ENCODE measurements at regions not wholly inside any gene's neighbourhood (a gene's known extent, or its start where the extent isn't known, plus 50 kb on each side); places are given as distances from the start of the nearest gene placed in this dataset.

GRCh38 chr15:69666441-69666882 lies 213.8 kb downstream of the RPLP1 start:
- H3K79me2 ChIP-seq (ENCODE audit: low read depth) = no peaks in the 10 kb centered on the region
- H3K9me2 ChIP-seq (ENCODE audit: insufficient read depth) = no peaks in the 10 kb centered on the region
- no peak overlapping the region for H3K4me2 ChIP-seq
- H3K4me1 ChIP-seq (replicated peaks; ENCODE audit: insufficient read depth) = peaks cover 17% of the 10 kb centered on the region
- ChIA-PET POLR2A (ENCODE audit: unreplicated experiment) (no interaction called here), CTCF (interaction anchor here (0.8 kb wide), 1 partner anchor 1694 kb away, joined by 6 read pairs; no protein-coding TSS in a partner anchor)
- intact Hi-C loops (cut with micrococcal nuclease; ENCODE audit: unreplicated experiment) = no loop called here
- no peak for TF ChIP-seq EZH2 (IDR thresholded peaks at IDR 0.05; ENCODE audit: low read depth)
- TF ChIP-seq, protein P1, sequence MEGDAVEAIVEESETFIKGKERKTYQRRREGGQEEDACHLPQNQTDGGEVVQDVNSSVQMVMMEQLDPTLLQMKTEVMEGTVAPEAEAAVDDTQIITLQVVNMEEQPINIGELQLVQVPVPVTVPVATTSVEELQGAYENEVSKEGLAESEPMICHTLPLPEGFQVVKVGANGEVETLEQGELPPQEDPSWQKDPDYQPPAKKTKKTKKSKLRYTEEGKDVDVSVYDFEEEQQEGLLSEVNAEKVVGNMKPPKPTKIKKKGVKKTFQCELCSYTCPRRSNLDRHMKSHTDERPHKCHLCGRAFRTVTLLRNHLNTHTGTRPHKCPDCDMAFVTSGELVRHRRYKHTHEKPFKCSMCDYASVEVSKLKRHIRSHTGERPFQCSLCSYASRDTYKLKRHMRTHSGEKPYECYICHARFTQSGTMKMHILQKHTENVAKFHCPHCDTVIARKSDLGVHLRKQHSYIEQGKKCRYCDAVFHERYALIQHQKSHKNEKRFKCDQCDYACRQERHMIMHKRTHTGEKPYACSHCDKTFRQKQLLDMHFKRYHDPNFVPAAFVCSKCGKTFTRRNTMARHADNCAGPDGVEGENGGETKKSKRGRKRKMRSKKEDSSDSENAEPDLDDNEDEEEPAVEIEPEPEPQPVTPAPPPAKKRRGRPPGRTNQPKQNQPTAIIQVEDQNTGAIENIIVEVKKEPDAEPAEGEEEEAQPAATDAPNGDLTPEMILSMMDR (conservative IDR thresholded peaks at IDR 0.05) = no peak
- H3K36me3 ChIP-seq (ENCODE audit: low read depth) = no peaks in the 10 kb centered on the region
- no peaks in the 10 kb centered on the region for H3K27me3 ChIP-seq (ENCODE audit: insufficient read depth, low read depth)
- DNase-seq = no peak
- no peaks in the 10 kb centered on the region for H4K20me1 ChIP-seq (ENCODE audit: insufficient read depth)
- BruUV-seq (replicated peaks) = no TSS peak
- H2AFZ ChIP-seq = no peak overlapping the region
- H3K27ac ChIP-seq = no peak overlapping the region
- H3K9me3 ChIP-seq (ENCODE audit: insufficient read depth, low read depth) = no peaks in the 10 kb centered on the region
- no peaks in the 10 kb centered on the region for H3F3A ChIP-seq (ENCODE audit: insufficient read depth, low read depth)
- H3K4me3 ChIP-seq = no peak overlapping the region

DNA sequence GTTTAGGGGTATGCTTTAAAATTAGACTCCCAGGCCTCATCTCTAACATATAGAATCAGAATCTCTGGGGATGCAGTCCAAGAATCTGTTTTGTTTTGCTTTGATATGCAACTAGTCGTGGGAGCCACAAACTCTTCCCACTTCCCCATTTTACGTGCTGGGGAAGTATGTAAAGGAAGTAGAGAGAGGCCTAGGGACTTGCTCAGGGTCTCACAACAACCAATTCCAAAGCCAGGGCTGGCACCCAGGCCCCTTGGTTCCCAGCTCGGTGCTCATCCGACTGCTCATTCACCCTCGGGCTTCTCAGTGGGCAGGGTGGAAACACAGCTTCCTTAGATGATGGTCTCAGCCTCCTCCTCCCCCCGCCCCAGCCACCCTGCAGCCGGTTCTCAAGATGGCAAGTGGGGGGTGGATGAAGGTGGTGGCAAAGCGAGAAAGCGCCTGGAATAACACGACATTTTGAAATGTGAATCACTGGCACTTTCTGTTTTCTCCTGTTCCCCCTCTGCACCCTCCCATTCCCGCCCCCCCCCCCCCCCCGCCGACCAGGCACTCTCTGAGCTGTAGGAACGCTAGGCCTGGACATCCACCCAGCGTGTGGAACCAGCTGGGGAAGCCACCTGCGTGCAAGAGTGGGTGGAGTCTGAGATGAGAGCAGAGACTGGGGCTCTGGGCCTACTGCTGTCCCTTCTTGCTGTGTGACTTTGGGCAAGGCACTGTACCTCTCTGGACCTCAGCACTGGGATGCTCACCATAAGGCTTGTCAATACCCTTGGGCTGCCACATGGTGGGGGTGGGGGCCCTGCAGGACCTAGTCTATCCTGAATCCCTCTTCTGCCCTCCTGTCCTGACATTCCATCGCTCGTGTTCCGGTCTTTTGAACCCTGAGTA lies 214.5 kb downstream of the RPLP1 start:
- Histone ChIP-seq H4K20me1 (ENCODE audit: insufficient read depth) (no peaks in the 10 kb centered on the region), H3K79me2 (ENCODE audit: low read depth) (no peaks in the 10 kb centered on the region), H3F3A (ENCODE audit: insufficient read depth, low read depth) (no peaks in the 10 kb centered on the region), H3K9me3 (ENCODE audit: insufficient read depth, low read depth) (no peaks in the 10 kb centered on the region), H3K4me3 (no peak overlapping the region), H2AFZ (no peak overlapping the region), H3K4me1 (replicated peaks; ENCODE audit: insufficient read depth) (peaks cover 15% of the 10 kb centered on the region), H3K27me3 (ENCODE audit: insufficient read depth, low read depth) (no peaks in the 10 kb centered on the region), H3K4me2 (no peak overlapping the region), H3K27ac (no peak overlapping the region), H3K9me2 (ENCODE audit: insufficient read depth) (no peaks in the 10 kb centered on the region), H3K36me3 (ENCODE audit: low read depth) (no peaks in the 10 kb centered on the region)
- CTCF ChIA-PET = interaction anchor here (0.6 to 0.8 kb wide), 2 partner anchors 147 to 1693 kb away, joined by 6 to 10 read pairs; no protein-coding TSS in a partner anchor
- no peak for DNase-seq
- BruUV-seq (replicated peaks) = no TSS peak
- TF ChIP-seq, protein P1 (conservative IDR thresholded peaks at IDR 0.05) = no peak
- no peak for TF ChIP-seq EZH2 (IDR thresholded peaks at IDR 0.05; ENCODE audit: low read depth)
- intact Hi-C loops (cut with micrococcal nuclease; ENCODE audit: unreplicated experiment) = no loop called here
- POLR2A ChIA-PET (ENCODE audit: unreplicated experiment) = no interaction called here

DNA sequence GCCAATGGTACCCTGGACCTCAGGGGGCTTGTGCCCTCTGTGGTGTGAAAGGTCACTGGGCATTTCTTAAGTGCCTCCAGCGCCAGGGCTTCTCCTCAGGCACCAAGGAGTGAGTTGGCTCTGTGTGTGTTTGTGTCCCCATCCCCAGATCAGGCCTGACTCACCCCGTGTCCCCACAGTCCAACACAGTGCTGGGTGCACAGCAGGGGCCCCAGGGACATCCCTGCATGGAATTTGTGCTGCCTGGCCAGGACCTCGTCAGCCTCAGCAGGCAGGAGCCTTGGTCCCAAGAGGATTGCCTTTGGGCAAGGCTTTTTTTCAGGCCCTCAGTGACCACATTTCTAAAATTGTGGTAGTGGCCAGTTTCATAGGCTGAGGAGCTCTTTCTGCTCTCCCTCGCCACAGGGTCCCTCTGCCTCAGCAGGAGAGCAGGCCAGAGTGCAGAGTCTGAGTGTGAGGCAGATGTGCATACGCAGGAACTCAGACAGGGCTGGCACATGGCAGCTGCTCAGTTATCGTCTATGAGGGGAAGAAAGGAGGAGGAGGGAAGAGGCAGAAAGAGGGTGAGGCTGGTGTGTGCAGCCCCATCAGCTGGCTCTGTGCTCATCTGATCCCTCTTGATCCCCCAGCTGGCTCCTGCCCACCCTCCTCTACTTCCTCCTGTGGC lies 215.6 kb downstream of the RPLP1 start:
- H3K27me3 ChIP-seq (ENCODE audit: insufficient read depth, low read depth) = no peaks in the 10 kb centered on the region
- H3K4me3 ChIP-seq = no peak overlapping the region
- H3K27ac ChIP-seq = no peak overlapping the region
- no peaks in the 10 kb centered on the region for H3K79me2 ChIP-seq (ENCODE audit: low read depth)
- H2AFZ ChIP-seq = no peak overlapping the region
- H3K9me2 ChIP-seq (ENCODE audit: insufficient read depth) = no peaks in the 10 kb centered on the region
- no peak for DNase-seq
- BruUV-seq (replicated peaks) = no TSS peak
- no peaks in the 10 kb centered on the region for H3K9me3 ChIP-seq (ENCODE audit: insufficient read depth, low read depth)
- POLR2A ChIA-PET (ENCODE audit: unreplicated experiment) = no interaction called here
- no peaks in the 10 kb centered on the region for H3F3A ChIP-seq (ENCODE audit: insufficient read depth, low read depth)
- no peak overlapping the region for H3K4me2 ChIP-seq
- peaks cover 7% of the 10 kb centered on the region; the same call in 1 of the 2 replicates for H3K4me1 ChIP-seq (replicated peaks; ENCODE audit: insufficient read depth)
- no peaks in the 10 kb centered on the region for H3K36me3 ChIP-seq (ENCODE audit: low read depth)
- TF ChIP-seq, protein P1 (conservative IDR thresholded peaks at IDR 0.05) = no peak
- no peak for TF ChIP-seq EZH2 (IDR thresholded peaks at IDR 0.05; ENCODE audit: low read depth)
- intact Hi-C loops (cut with micrococcal nuclease; ENCODE audit: unreplicated experiment) = no loop called here
- no peaks in the 10 kb centered on the region for H4K20me1 ChIP-seq (ENCODE audit: insufficient read depth)
- CTCF ChIA-PET = no interaction called here

All from PC-9 (cell line).